ENCODE measurements at regions not wholly inside any gene's neighbourhood (a gene's known extent, or its start where the extent isn't known, plus 50 kb on each side); places are given as distances from the start of the nearest gene placed in this dataset.

DNA sequence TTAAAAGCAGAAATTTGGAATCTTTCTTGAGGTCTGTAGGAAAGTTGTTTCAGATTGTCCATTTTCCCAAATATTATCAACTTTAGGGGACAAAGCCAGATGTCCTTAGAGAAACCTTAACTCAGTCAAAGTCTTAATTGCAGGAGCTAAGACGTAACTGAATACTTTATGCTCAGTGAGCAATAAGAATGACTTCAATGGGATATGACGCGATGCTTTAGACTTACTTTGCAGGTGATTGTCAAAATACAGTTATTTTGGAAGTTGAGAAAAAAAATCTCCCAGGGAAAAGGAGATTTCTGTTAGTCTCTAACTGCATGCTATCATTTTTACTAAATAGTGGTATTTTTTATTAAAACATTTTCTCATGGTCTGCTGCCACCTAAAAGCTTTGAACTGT, 750.9 kb upstream of the STXBP6 start:
- H3K4ac ChIP-seq (ENCODE audit: low read depth, low read length): no peak overlapping the region
- BruUV-seq (replicated peaks): no TSS peak

More for the DNA sequence above, 750.9 kb upstream of the STXBP6 start:
- Histone ChIP-seq H3K18ac (ENCODE audit: low read depth, low read length) (no peak overlapping the region), H3K27me3 (ENCODE audit: control insufficient read depth, insufficient read depth, low read length) (no peaks in the 10 kb centered on the region), H3K4me1 (ENCODE audit: control insufficient read depth, insufficient read depth, low read length) (no peaks in the 10 kb centered on the region), H2BK5ac (ENCODE audit: low read depth, low read length, poor library complexity, severe bottlenecking) (no peak overlapping the region), H3K27ac (ENCODE audit: insufficient read depth, low read length) (no peak overlapping the region), H2AK9ac (replicated peaks; ENCODE audit: low read depth, low read length, poor library complexity) (no peak overlapping the region), H4K91ac (ENCODE audit: insufficient read depth, low read depth, low read length) (no peak overlapping the region), H3K14ac (replicated peaks; ENCODE audit: low read depth, low read length) (no peak overlapping the region), H2BK15ac (ENCODE audit: low read depth, low read length) (no peak overlapping the region), H2BK120ac (ENCODE audit: low read depth, low read length) (no peak overlapping the region), H4K8ac (ENCODE audit: low read depth in 2 of 2, low read length in 2 of 2) (no peak overlapping the region), H3K9ac (ENCODE audit: low read depth, low read length) (no peak overlapping the region), H4K5ac (ENCODE audit: low read depth, low read length) (no peak overlapping the region), H4K20me1 (ENCODE audit: insufficient read depth, low read length) (no peaks in the 10 kb centered on the region), H3K23ac (ENCODE audit: low read depth, low read length) (no peak overlapping the region), H2AK5ac (ENCODE audit: low read depth, low read length) (no peak overlapping the region), H3K56ac (ENCODE audit: extremely low read depth, insufficient read depth, low read length) (no peak overlapping the region), H2BK20ac (ENCODE audit: low read depth, low read length) (no peak overlapping the region), H3K4me3 (ENCODE audit: insufficient read depth, low read depth, low read length) (no peak overlapping the region), H3K9me3 (ENCODE audit: control insufficient read depth, insufficient read depth, low read length) (peaks cover 9% of the 10 kb centered on the region), H3K4me2 (ENCODE audit: low read depth, low read length) (no peak overlapping the region), H3K9me1 (ENCODE audit: insufficient read depth, low read length) (no peaks in the 10 kb centered on the region), H3K36me3 (ENCODE audit: control insufficient read depth, insufficient read depth, low read length) (no peaks in the 10 kb centered on the region), H3K79me1 (ENCODE audit: low read depth in 1 of 2, low read length in 2 of 2) (no peaks in the 10 kb centered on the region), H2AFZ (replicated peaks; ENCODE audit: low read length, poor library complexity) (no peak overlapping the region)
- no CpG with 5 or more reads among the region's 3 CpGs for WGBS, 2 experiments (ENCODE audit: extremely low coverage in 2 of 2, insufficient read length in 1 of 2)
- TF ChIP-seq SMC3 (IDR thresholded peaks at IDR 0.05; ENCODE audit: low read depth, low read length): no peak
- TF ChIP-seq RAD21 (IDR thresholded peaks at IDR 0.05; ENCODE audit: low read length): no peak
- TF ChIP-seq MXI1 (IDR thresholded peaks at IDR 0.05; ENCODE audit: borderline replicate concordance, low read depth, low read length): no peak
- no peak for TF ChIP-seq POLR2A (IDR thresholded peaks at IDR 0.05; ENCODE audit: low read depth, low read length)
- no peak for TF ChIP-seq FOS (IDR thresholded peaks at IDR 0.05; ENCODE audit: low read depth, low read length)
- TF ChIP-seq NFE2L2 (IDR thresholded peaks at IDR 0.05; ENCODE audit: low read depth, low read length): no peak
- TF ChIP-seq CEBPB (IDR thresholded peaks at IDR 0.05; ENCODE audit: low read depth, low read length): no peak
- no peak for TF ChIP-seq MAFK (IDR thresholded peaks at IDR 0.05; ENCODE audit: low read depth, low read length)
- no peak for TF ChIP-seq BHLHE40 (IDR thresholded peaks at IDR 0.05; ENCODE audit: low read depth, low read length)
- TF ChIP-seq, protein P1, sequence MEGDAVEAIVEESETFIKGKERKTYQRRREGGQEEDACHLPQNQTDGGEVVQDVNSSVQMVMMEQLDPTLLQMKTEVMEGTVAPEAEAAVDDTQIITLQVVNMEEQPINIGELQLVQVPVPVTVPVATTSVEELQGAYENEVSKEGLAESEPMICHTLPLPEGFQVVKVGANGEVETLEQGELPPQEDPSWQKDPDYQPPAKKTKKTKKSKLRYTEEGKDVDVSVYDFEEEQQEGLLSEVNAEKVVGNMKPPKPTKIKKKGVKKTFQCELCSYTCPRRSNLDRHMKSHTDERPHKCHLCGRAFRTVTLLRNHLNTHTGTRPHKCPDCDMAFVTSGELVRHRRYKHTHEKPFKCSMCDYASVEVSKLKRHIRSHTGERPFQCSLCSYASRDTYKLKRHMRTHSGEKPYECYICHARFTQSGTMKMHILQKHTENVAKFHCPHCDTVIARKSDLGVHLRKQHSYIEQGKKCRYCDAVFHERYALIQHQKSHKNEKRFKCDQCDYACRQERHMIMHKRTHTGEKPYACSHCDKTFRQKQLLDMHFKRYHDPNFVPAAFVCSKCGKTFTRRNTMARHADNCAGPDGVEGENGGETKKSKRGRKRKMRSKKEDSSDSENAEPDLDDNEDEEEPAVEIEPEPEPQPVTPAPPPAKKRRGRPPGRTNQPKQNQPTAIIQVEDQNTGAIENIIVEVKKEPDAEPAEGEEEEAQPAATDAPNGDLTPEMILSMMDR (conservative IDR thresholded peaks at IDR 0.05; ENCODE audit: low read depth, low read length): no peak
- TF ChIP-seq CHD1 (IDR thresholded peaks at IDR 0.05; ENCODE audit: low read depth, low read length): no peak
- no peak for TF ChIP-seq MAZ (IDR thresholded peaks at IDR 0.05; ENCODE audit: borderline replicate concordance, low read depth, low read length)
- TF ChIP-seq, protein P2, sequence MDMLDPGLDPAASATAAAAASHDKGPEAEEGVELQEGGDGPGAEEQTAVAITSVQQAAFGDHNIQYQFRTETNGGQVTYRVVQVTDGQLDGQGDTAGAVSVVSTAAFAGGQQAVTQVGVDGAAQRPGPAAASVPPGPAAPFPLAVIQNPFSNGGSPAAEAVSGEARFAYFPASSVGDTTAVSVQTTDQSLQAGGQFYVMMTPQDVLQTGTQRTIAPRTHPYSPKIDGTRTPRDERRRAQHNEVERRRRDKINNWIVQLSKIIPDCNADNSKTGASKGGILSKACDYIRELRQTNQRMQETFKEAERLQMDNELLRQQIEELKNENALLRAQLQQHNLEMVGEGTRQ (IDR thresholded peaks at IDR 0.05; ENCODE audit: low read depth, low read length): no peak
- no peak for TF ChIP-seq RFX5 (IDR thresholded peaks at IDR 0.05; ENCODE audit: low read depth, low read length)
- no peak for TF ChIP-seq RCOR1 (IDR thresholded peaks at IDR 0.05; ENCODE audit: insufficient replicate concordance, low read length)
- in situ Hi-C loops (cut with MboI; ENCODE audit: low sequenced_read_pairs) (no loop called here), dilution Hi-C loops (cut with HindIII; ENCODE audit: low sequenced_read_pairs, unreplicated experiment) (no loop called here), intact Hi-C loops (cut with micrococcal nuclease) (no loop called here)
- DNase-seq (no peak), ATAC-seq (ENCODE audit: low read depth) (no peak)
- ChIA-PET CTCF (no interaction called here), POLR2A (ENCODE audit: unreplicated experiment) (no interaction called here)
